OCI-LY7 (cell line): ENCODE measurements at regions not wholly inside any gene's neighbourhood (a gene's known extent, or its start where the extent isn't known, plus 50 kb on each side); places are given as distances from the start of the nearest gene placed in this dataset.
A peak's percentile ranks its signal among the peaks of the same experiment; 100 is the strongest.

Experiments
- BruUV-seq: library from RNA; stranded (reverse); fragments of 400-500 nt; replicated peaks from 2 replicates; lab custom pipeline; 2021; lab: Mats Ljungman, UMichigan
- CTCF ChIA-PET: fragments of 300-600 bp; sonication (Branson Sonifier 250); formaldehyde crosslinking; loops from one replicate; lab custom pipeline; 2022; ENCODE audit warnings: antibody characterized with exemption; ENCODE audit not compliant: unreplicated experiment; lab: Charles Lee
- POLR2A ChIA-PET: fragments of 300-600 bp; sonication (Branson Sonifier 250); formaldehyde crosslinking; loops from one replicate; lab custom pipeline; 2022; ENCODE audit warnings: antibody characterized with exemption; lab: Charles Lee
- DNase-seq: peaks from one replicate; pipeline ENCODE4 v3.0.0-alpha.2; 2015; ENCODE audit warnings: low spot score
- H2AFZ ChIP-seq: fragments of 200-600 bp; sonication (generic), shearing (Covaris generic); 2 replicates; pipeline ENCODE4 v1.6.1; 2014; ENCODE audit warnings: mild to moderate bottlenecking, antibody characterized with exemption, low read length, moderate library complexity
- H3K27ac ChIP-seq: fragments of 200-600 bp; sonication (generic); 2 replicates; pipeline ENCODE4 v1.5.1; 2014; ENCODE audit warnings: mixed run types, low read depth, mild to moderate bottlenecking, moderate library complexity, low read length, inconsistent platforms; ENCODE audit not compliant: poor library complexity, severe bottlenecking
- H3K36me3 ChIP-seq: fragments of 200-600 bp; sonication (generic); 2 replicates; pipeline ENCODE4 v1.6.1; 2014; ENCODE audit warnings: mild to moderate bottlenecking, antibody characterized with exemption, low read length, moderate library complexity, mixed read lengths; ENCODE audit not compliant: insufficient read depth
- H3K4me1 ChIP-seq: fragments of 200-600 bp; sonication (generic); 2 replicates; pipeline ENCODE4 v1.5.1; 2014; ENCODE audit warnings: mild to moderate bottlenecking, low read length; ENCODE audit not compliant: insufficient read depth, poor library complexity, severe bottlenecking
- H3K4me2 ChIP-seq: fragments of 200-600 bp; sonication (generic); 2 replicates; pipeline ENCODE4 v1.6.1; 2014; ENCODE audit warnings: mild to moderate bottlenecking, low read length
- H3K4me3 ChIP-seq: fragments of 200-600 bp; sonication (generic); 2 replicates; pipeline ENCODE4 v1.5.1; 2014; ENCODE audit warnings: mild to moderate bottlenecking, low read depth, low read length; ENCODE audit not compliant: poor library complexity, severe bottlenecking
- H3K79me2 ChIP-seq: fragments of 200-600 bp; sonication (generic); 2 replicates; pipeline ENCODE4 v1.6.1; 2016; ENCODE audit warnings: low read depth, mild to moderate bottlenecking, low read length, moderate library complexity, mixed read lengths; ENCODE audit not compliant: insufficient read depth
- H3K9me2 ChIP-seq: fragments of 200-600 bp; sonication (generic); 2 replicates; pipeline ENCODE4 v1.6.1; 2016; ENCODE audit warnings: mild to moderate bottlenecking, low read length, mixed read lengths; ENCODE audit not compliant: insufficient read depth
- H3K9me3 ChIP-seq: fragments of 200-600 bp; sonication (generic); 2 replicates; pipeline ENCODE4 v1.6.1; 2014; ENCODE audit warnings: mild to moderate bottlenecking, mixed run types, low read length, mixed read lengths
- H4K20me1 ChIP-seq: fragments of 200-600 bp; sonication (generic); 2 replicates; pipeline ENCODE4 v1.6.1; 2014; ENCODE audit warnings: mild to moderate bottlenecking, antibody characterized with exemption, low read length, moderate library complexity, mixed read lengths; ENCODE audit not compliant: insufficient read depth
- EZH2phosphoT487 ChIP-seq: fragments of 200-600 bp; sonication (generic); IDR thresholded peaks from 2 replicates; pipeline ENCODE4 v1.6.1; 2018; ENCODE audit warnings: low read depth, borderline replicate concordance, mild to moderate bottlenecking, mixed run types, antibody characterized with exemption, low read length, moderate library complexity, mixed read lengths
- intact Hi-C: fragments of 100-400 bp; cut with micrococcal nuclease; formaldehyde crosslinking; loops from one replicate; pipeline ENCODE4 v1.10.0; 2022; ENCODE audit not compliant: unreplicated experiment
- TF ChIP-seq, protein P1 (sequence below): fragments of 200-600 bp; sonication (generic); conservative IDR thresholded peaks from 2 replicates; pipeline ENCODE4 v1.5.1; 2014; ENCODE audit warnings: mild to moderate bottlenecking, antibody characterized with exemption, low read length, moderate library complexity, mixed read lengths

- peak overlapping the region; percentile 44; the same call in 1 of the 2 replicates for H2AFZ ChIP-seq
- CTCF ChIA-PET = no interaction called here
- H3K9me2 ChIP-seq = no peaks in the 10 kb centered on the region
- peaks cover 17% of the 10 kb centered on the region for H3K4me1 ChIP-seq
- H3K4me2 ChIP-seq = 0 out of 2 replicates have a peak overlapping the region, but pooled peaks have one; percentile 13
- no peak overlapping the region for H3K27ac ChIP-seq
- H3K4me3 ChIP-seq = no peak overlapping the region
- DNase-seq = no peak
- H3K79me2 ChIP-seq = no peaks in the 10 kb centered on the region
- POLR2A ChIA-PET = interaction anchor here (0.6 to 1.5 kb wide), 6 partner anchors 17 to 348 kb away, joined by 3 to 6 read pairs (median 3); no protein-coding TSS in a partner anchor
- no peaks in the 10 kb centered on the region for H3K36me3 ChIP-seq
- BruUV-seq = no TSS peak
- H4K20me1 ChIP-seq = no peaks in the 10 kb centered on the region
- no peaks in the 10 kb centered on the region for H3K9me3 ChIP-seq
- TF ChIP-seq, protein P1, sequence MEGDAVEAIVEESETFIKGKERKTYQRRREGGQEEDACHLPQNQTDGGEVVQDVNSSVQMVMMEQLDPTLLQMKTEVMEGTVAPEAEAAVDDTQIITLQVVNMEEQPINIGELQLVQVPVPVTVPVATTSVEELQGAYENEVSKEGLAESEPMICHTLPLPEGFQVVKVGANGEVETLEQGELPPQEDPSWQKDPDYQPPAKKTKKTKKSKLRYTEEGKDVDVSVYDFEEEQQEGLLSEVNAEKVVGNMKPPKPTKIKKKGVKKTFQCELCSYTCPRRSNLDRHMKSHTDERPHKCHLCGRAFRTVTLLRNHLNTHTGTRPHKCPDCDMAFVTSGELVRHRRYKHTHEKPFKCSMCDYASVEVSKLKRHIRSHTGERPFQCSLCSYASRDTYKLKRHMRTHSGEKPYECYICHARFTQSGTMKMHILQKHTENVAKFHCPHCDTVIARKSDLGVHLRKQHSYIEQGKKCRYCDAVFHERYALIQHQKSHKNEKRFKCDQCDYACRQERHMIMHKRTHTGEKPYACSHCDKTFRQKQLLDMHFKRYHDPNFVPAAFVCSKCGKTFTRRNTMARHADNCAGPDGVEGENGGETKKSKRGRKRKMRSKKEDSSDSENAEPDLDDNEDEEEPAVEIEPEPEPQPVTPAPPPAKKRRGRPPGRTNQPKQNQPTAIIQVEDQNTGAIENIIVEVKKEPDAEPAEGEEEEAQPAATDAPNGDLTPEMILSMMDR = no peak
- TF ChIP-seq EZH2phosphoT487 = no peak
- intact Hi-C loops = no loop called here
These were observed 288.9 kb downstream of the FAM43A start for GRCh38 chr3:194974468-194975135.

- H3K4me1 ChIP-seq = peaks cover 17% of the 10 kb centered on the region
- no peak overlapping the region for H3K27ac ChIP-seq
- ChIA-PET CTCF (no interaction called here), POLR2A (interaction anchor here (0.6 kb wide), 1 partner anchor 210 kb away, joined by 3 read pairs; no protein-coding TSS in a partner anchor)
- no peak overlapping the region for H3K4me3 ChIP-seq
- DNase-seq = no peak
- H3K4me2 ChIP-seq = no peak overlapping the region
- no TSS peak for BruUV-seq
- H2AFZ ChIP-seq = no peak overlapping the region
- intact Hi-C loops = no loop called here
- H3K9me2 ChIP-seq = no peaks in the 10 kb centered on the region
- H3K79me2 ChIP-seq = no peaks in the 10 kb centered on the region
- no peaks in the 10 kb centered on the region for H4K20me1 ChIP-seq
- no peaks in the 10 kb centered on the region for H3K36me3 ChIP-seq
- H3K9me3 ChIP-seq = no peaks in the 10 kb centered on the region
- TF ChIP-seq, protein P1 = no peak
- TF ChIP-seq EZH2phosphoT487 = no peak
These were observed 290.4 kb downstream of the FAM43A start for GRCh38 chr3:194976049-194976451.

GRCh38 chr3:194976874-194977273 lies 291.2 kb downstream of the FAM43A start:
- H3K9me3 ChIP-seq = no peaks in the 10 kb centered on the region
- peaks cover 17% of the 10 kb centered on the region for H3K4me1 ChIP-seq
- H2AFZ ChIP-seq = no peak overlapping the region
- no peaks in the 10 kb centered on the region for H4K20me1 ChIP-seq
- POLR2A ChIA-PET = no interaction called here
- no peaks in the 10 kb centered on the region for H3K36me3 ChIP-seq
- no peaks in the 10 kb centered on the region for H3K79me2 ChIP-seq
- no peaks in the 10 kb centered on the region for H3K9me2 ChIP-seq
- no peak for DNase-seq
- TF ChIP-seq, protein P1 = no peak
- TF ChIP-seq EZH2phosphoT487 = no peak
- CTCF ChIA-PET = no interaction called here
- H3K27ac ChIP-seq = no peak overlapping the region
- no TSS peak for BruUV-seq
- no peak overlapping the region for H3K4me2 ChIP-seq
- H3K4me3 ChIP-seq = no peak overlapping the region
- intact Hi-C loops = no loop called here
